ENCODE measurements at regions not wholly inside any gene's neighbourhood (a gene's known extent, or its start where the extent isn't known, plus 50 kb on each side); places are given as distances from the start of the nearest gene placed in this dataset.

- no peaks in the 10 kb centered on the region for H3K9me3 ChIP-seq (ENCODE audit: insufficient read depth, low read length)
- H3K27me3 ChIP-seq (ENCODE audit: insufficient read depth, insufficient read length): no peaks in the 10 kb centered on the region
- no peak overlapping the region for H3K4me3 ChIP-seq (ENCODE audit: insufficient read length, low read depth)
- no peaks in the 10 kb centered on the region for H3K36me3 ChIP-seq (ENCODE audit: insufficient read depth, insufficient read length, low read length)
- H3K4me1 ChIP-seq (ENCODE audit: insufficient read depth, insufficient read length): no peaks in the 10 kb centered on the region
- no peak overlapping the region for H3K9ac ChIP-seq (ENCODE audit: insufficient read length, low read depth)
- no peak for TF ChIP-seq SUZ12 (IDR thresholded peaks at IDR 0.05; ENCODE audit: extremely low read depth, insufficient read depth, insufficient read length)
- TF ChIP-seq ZNF274 (IDR thresholded peaks at IDR 0.05; ENCODE audit: low read depth, low read length): no peak
- no peak for TF ChIP-seq YY1 (IDR thresholded peaks at IDR 0.05; ENCODE audit: insufficient read depth, insufficient read length)
- no peak for DNase-seq (ENCODE audit: low read depth, low spot score)
These were observed 352.4 kb downstream of the KLF5 start for GRCh38 chr13:73411067-73411809.

- H3K4me3 ChIP-seq (ENCODE audit: insufficient read length, low read depth): no peak overlapping the region
- H3K4me1 ChIP-seq (ENCODE audit: insufficient read depth, insufficient read length): no peaks in the 10 kb centered on the region
- DNase-seq (ENCODE audit: low read depth, low spot score): no peak
- no peak overlapping the region for H3K9ac ChIP-seq (ENCODE audit: insufficient read length, low read depth)
- H3K36me3 ChIP-seq (ENCODE audit: insufficient read depth, insufficient read length, low read length): no peaks in the 10 kb centered on the region
- no peaks in the 10 kb centered on the region for H3K27me3 ChIP-seq (ENCODE audit: insufficient read depth, insufficient read length)
- no peaks in the 10 kb centered on the region for H3K9me3 ChIP-seq (ENCODE audit: insufficient read depth, low read length)
- no peak for TF ChIP-seq ZNF274 (IDR thresholded peaks at IDR 0.05; ENCODE audit: low read depth, low read length)
- TF ChIP-seq SUZ12 (IDR thresholded peaks at IDR 0.05; ENCODE audit: extremely low read depth, insufficient read depth, insufficient read length): no peak
These were observed 347.6 kb downstream of the KLF5 start for GRCh38 chr13:73406454-73406853.

- H3K36me3 ChIP-seq (ENCODE audit: insufficient read depth, insufficient read length, low read length): no peaks in the 10 kb centered on the region
- TF ChIP-seq SUZ12 (IDR thresholded peaks at IDR 0.05; ENCODE audit: extremely low read depth, insufficient read depth, insufficient read length) (no peak), YY1 (IDR thresholded peaks at IDR 0.05; ENCODE audit: insufficient read depth, insufficient read length) (no peak), ZNF274 (IDR thresholded peaks at IDR 0.05; ENCODE audit: low read depth, low read length) (no peak)
- no peak overlapping the region for H3K9ac ChIP-seq (ENCODE audit: insufficient read length, low read depth)
- no peaks in the 10 kb centered on the region for H3K4me1 ChIP-seq (ENCODE audit: insufficient read depth, insufficient read length)
- H3K4me3 ChIP-seq (ENCODE audit: insufficient read length, low read depth): no peak overlapping the region
- DNase-seq (ENCODE audit: low read depth, low spot score): no peak
- H3K9me3 ChIP-seq (ENCODE audit: insufficient read depth, low read length): no peaks in the 10 kb centered on the region
- no peaks in the 10 kb centered on the region for H3K27me3 ChIP-seq (ENCODE audit: insufficient read depth, insufficient read length)
These were observed 345.8 kb downstream of the KLF5 start for GRCh38 chr13:73404581-73404980.

- Histone ChIP-seq H3K4me1 (ENCODE audit: insufficient read depth, insufficient read length) (no peaks in the 10 kb centered on the region), H3K36me3 (ENCODE audit: insufficient read depth, insufficient read length, low read length) (no peaks in the 10 kb centered on the region), H3K9ac (ENCODE audit: insufficient read length, low read depth) (no peak overlapping the region), H3K9me3 (ENCODE audit: insufficient read depth, low read length) (no peaks in the 10 kb centered on the region), H3K27me3 (ENCODE audit: insufficient read depth, insufficient read length) (no peaks in the 10 kb centered on the region), H3K4me3 (ENCODE audit: insufficient read length, low read depth) (no peak overlapping the region)
- DNase-seq (ENCODE audit: low read depth, low spot score): no peak
- TF ChIP-seq SUZ12 (IDR thresholded peaks at IDR 0.05; ENCODE audit: extremely low read depth, insufficient read depth, insufficient read length): no peak
- TF ChIP-seq YY1 (IDR thresholded peaks at IDR 0.05; ENCODE audit: insufficient read depth, insufficient read length): no peak
- TF ChIP-seq ZNF274 (IDR thresholded peaks at IDR 0.05; ENCODE audit: low read depth, low read length): no peak
These were observed 344.7 kb downstream of the KLF5 start for GRCh38 chr13:73403355-73404120.

- Histone ChIP-seq H3K4me1 (ENCODE audit: insufficient read depth, insufficient read length) (no peaks in the 10 kb centered on the region), H3K4me3 (ENCODE audit: insufficient read length, low read depth) (no peak overlapping the region), H3K27me3 (ENCODE audit: insufficient read depth, insufficient read length) (no peaks in the 10 kb centered on the region), H3K9ac (ENCODE audit: insufficient read length, low read depth) (no peak overlapping the region), H3K9me3 (ENCODE audit: insufficient read depth, low read length) (no peaks in the 10 kb centered on the region), H3K36me3 (ENCODE audit: insufficient read depth, insufficient read length, low read length) (no peaks in the 10 kb centered on the region)
- no peak for DNase-seq (ENCODE audit: low read depth, low spot score)
- TF ChIP-seq SUZ12 (IDR thresholded peaks at IDR 0.05; ENCODE audit: extremely low read depth, insufficient read depth, insufficient read length) (no peak), ZNF274 (IDR thresholded peaks at IDR 0.05; ENCODE audit: low read depth, low read length) (no peak), YY1 (IDR thresholded peaks at IDR 0.05; ENCODE audit: insufficient read depth, insufficient read length) (no peak)
These were observed 343.0 kb downstream of the KLF5 start for GRCh38 chr13:73401769-73402168.

- Histone ChIP-seq H3K9ac (ENCODE audit: insufficient read length, low read depth) (no peak overlapping the region), H3K4me1 (ENCODE audit: insufficient read depth, insufficient read length) (no peaks in the 10 kb centered on the region), H3K9me3 (ENCODE audit: insufficient read depth, low read length) (no peaks in the 10 kb centered on the region), H3K36me3 (ENCODE audit: insufficient read depth, insufficient read length, low read length) (no peaks in the 10 kb centered on the region), H3K27me3 (ENCODE audit: insufficient read depth, insufficient read length) (no peaks in the 10 kb centered on the region), H3K4me3 (ENCODE audit: insufficient read length, low read depth) (no peak overlapping the region)
- no peak for TF ChIP-seq ZNF274 (IDR thresholded peaks at IDR 0.05; ENCODE audit: low read depth, low read length)
- TF ChIP-seq SUZ12 (IDR thresholded peaks at IDR 0.05; ENCODE audit: extremely low read depth, insufficient read depth, insufficient read length): no peak
- no peak for TF ChIP-seq YY1 (IDR thresholded peaks at IDR 0.05; ENCODE audit: insufficient read depth, insufficient read length)
- DNase-seq (ENCODE audit: low read depth, low spot score): no peak
These were observed 340.8 kb downstream of the KLF5 start for GRCh38 chr13:73399347-73400216.
